H9 (cell line): ENCODE measurements at regions not wholly inside any gene's neighbourhood (a gene's known extent, or its start where the extent isn't known, plus 50 kb on each side); places are given as distances from the start of the nearest gene placed in this dataset.

Experiments
- DNase-seq: peaks from one replicate; pipeline ENCODE4 v3.0.0-alpha.2; 2017
- H2AFZ ChIP-seq: one replicate; pipeline ENCODE4 v1.6.1; 2013; ENCODE audit warnings: mild to moderate bottlenecking, low read length, control low read depth, moderate library complexity
- H2AK5ac ChIP-seq: 2 replicates; pipeline ENCODE4 v1.6.1; 2013; ENCODE audit warnings: low read length, control low read depth, mixed read lengths; ENCODE audit not compliant: insufficient read length
- H2BK120ac ChIP-seq: one replicate; pipeline ENCODE4 v1.6.1; 2013; ENCODE audit warnings: low read depth, mild to moderate bottlenecking, low read length, control low read depth, inconsistent platforms; ENCODE audit not compliant: poor library complexity, severe bottlenecking
- H2BK12ac ChIP-seq: 2 replicates; pipeline ENCODE4 v1.6.1; 2013; ENCODE audit warnings: low read length, control low read depth, mixed read lengths, low read depth; ENCODE audit not compliant: insufficient read length
- H2BK15ac ChIP-seq: 2 replicates; pipeline ENCODE4 v1.6.1; 2013; ENCODE audit warnings: low read depth, low read length, control low read depth
- H2BK20ac ChIP-seq: one replicate; pipeline ENCODE4 v1.6.1; 2013; ENCODE audit warnings: low read depth, mild to moderate bottlenecking, low read length, control low read depth, inconsistent platforms; ENCODE audit not compliant: poor library complexity, severe bottlenecking
- H2BK5ac ChIP-seq: 2 replicates; pipeline ENCODE4 v1.6.1; 2013; ENCODE audit warnings: low read length, control low read depth, mixed read lengths; ENCODE audit not compliant: insufficient read length
- H3K14ac ChIP-seq: 2 replicates; pipeline ENCODE4 v1.6.1; 2013; ENCODE audit warnings: low read length, control low read depth; ENCODE audit not compliant: insufficient read depth
- H3K18ac ChIP-seq: 2 replicates; pipeline ENCODE4 v1.6.1; 2013; ENCODE audit warnings: low read depth, mild to moderate bottlenecking, mixed read lengths, low read length, control low read depth; ENCODE audit not compliant: insufficient read length
- H3K23ac ChIP-seq: 2 replicates; pipeline ENCODE4 v1.6.1; 2013; ENCODE audit warnings: low read length, control low read depth, mixed read lengths, low read depth; ENCODE audit not compliant: insufficient read length
- H3K23me2 ChIP-seq: 2 replicates; pipeline ENCODE4 v1.6.1; 2013; ENCODE audit warnings: low read depth, mild to moderate bottlenecking, mixed read lengths, low read length, control low read depth; ENCODE audit not compliant: insufficient read length, poor library complexity, severe bottlenecking
- H3K27ac ChIP-seq: 2 replicates; pipeline ENCODE4 v1.5.1; 2013; ENCODE audit warnings: low read length, control low read depth, mixed read lengths, low read depth; ENCODE audit not compliant: insufficient read length
- H3K27me3 ChIP-seq: 2 replicates; pipeline ENCODE4 v1.6.1; 2013; ENCODE audit warnings: low read length, control low read depth, inconsistent platforms; ENCODE audit not compliant: insufficient read depth
- H3K4ac ChIP-seq: 2 replicates; pipeline ENCODE4 v1.6.1; 2013; ENCODE audit warnings: low read depth, mild to moderate bottlenecking, control low read depth, inconsistent platforms, low read length, moderate library complexity
- H3K4me1 ChIP-seq: 2 replicates; pipeline ENCODE4 v1.6.1; 2013; ENCODE audit warnings: low read length, control low read depth, inconsistent platforms; ENCODE audit not compliant: insufficient read depth
- H3K4me2 ChIP-seq: 2 replicates; pipeline ENCODE4 v1.6.1; 2013; ENCODE audit warnings: low read length, control low read depth, mixed read lengths; ENCODE audit not compliant: insufficient read length, insufficient read depth
- H3K56ac ChIP-seq: 2 replicates; pipeline ENCODE4 v1.6.1; 2013; ENCODE audit warnings: low read depth, mild to moderate bottlenecking, mixed read lengths, low read length, control low read depth; ENCODE audit not compliant: insufficient read length
- H3K79me1 ChIP-seq: 2 replicates; pipeline ENCODE4 v1.6.1; 2013; ENCODE audit warnings: low read depth, mild to moderate bottlenecking, moderate library complexity, low read length, control low read depth, inconsistent platforms; ENCODE audit not compliant: insufficient read depth, poor library complexity, severe bottlenecking
- H3K79me2 ChIP-seq: 2 replicates; pipeline ENCODE4 v1.6.1; 2013; ENCODE audit warnings: low read length, control low read depth, inconsistent platforms; ENCODE audit not compliant: insufficient read depth
- H3K9ac ChIP-seq: 2 replicates; pipeline ENCODE4 v1.6.1; 2013; ENCODE audit warnings: low read length, control low read depth, mixed read lengths; ENCODE audit not compliant: insufficient read length; ENCODE audit errors: extremely low read depth
- H3K9me3 ChIP-seq: one replicate; pipeline ENCODE4 v1.6.1; 2013; ENCODE audit warnings: low read depth, low read length, inconsistent platforms; ENCODE audit not compliant: control insufficient read depth
- H3T11ph ChIP-seq: one replicate; pipeline ENCODE4 v1.6.1; 2013; ENCODE audit warnings: mild to moderate bottlenecking, low read length, control low read depth, inconsistent platforms
- H4K20me1 ChIP-seq: one replicate; pipeline ENCODE4 v1.6.1; 2013; ENCODE audit not compliant: control insufficient read depth, insufficient read length, insufficient read depth
- H4K5ac ChIP-seq: 2 replicates; pipeline ENCODE4 v1.6.1; 2013; ENCODE audit warnings: low read depth, mild to moderate bottlenecking, mixed read lengths, low read length, control low read depth; ENCODE audit not compliant: insufficient read length
- H4K8ac ChIP-seq: replicated peaks from 2 replicates; pipeline ENCODE4 v1.6.1; 2013; ENCODE audit warnings: low read length, control low read depth, mixed read lengths, low read depth; ENCODE audit not compliant: insufficient read length
- H4K91ac ChIP-seq: 2 replicates; pipeline ENCODE4 v1.6.1; 2013; ENCODE audit warnings: low read depth, mild to moderate bottlenecking, moderate library complexity, mixed read lengths, low read length, control low read depth; ENCODE audit not compliant: insufficient read length
- H3K27ac Mint-ChIP-seq, 3 experiments: 2 replicates in 2 of 3; 3 replicates in 1 of 3; pipeline ENCODE4 v1.8.0; 2020 to 2021; ENCODE audit warnings: mixed read lengths in 3 of 3, mild to moderate bottlenecking in 1 of 3, moderate library complexity in 1 of 3
- H3K27me3 Mint-ChIP-seq: 2 replicates; pipeline ENCODE4 v1.8.0; 2021; ENCODE audit warnings: low read depth, mild to moderate bottlenecking, moderate library complexity, mixed read lengths
- H3K36me3 Mint-ChIP-seq, 3 experiments: 2 replicates in 2 of 3; 3 replicates in 1 of 3; pipeline ENCODE4 v1.8.0; 2020 to 2021; ENCODE audit warnings: low read depth in 3 of 3, mixed read lengths in 3 of 3; ENCODE audit not compliant: insufficient read depth in 1 of 3
- H3K4me1 Mint-ChIP-seq, 2 experiments: 2 replicates each; pipeline ENCODE4 v1.8.0; 2020; ENCODE audit warnings: mixed read lengths in 2 of 2
- H3K4me3 Mint-ChIP-seq, 2 experiments: 2 replicates in 1 of 2; 3 replicates in 1 of 2; pipeline ENCODE4 v1.8.0; 2020 to 2021; ENCODE audit warnings: mild to moderate bottlenecking in 2 of 2, mixed read lengths in 2 of 2, moderate library complexity in 1 of 2
- H3K9me3 Mint-ChIP-seq, 2 experiments: 2 replicates in 1 of 2; 3 replicates in 1 of 2; pipeline ENCODE4 v1.8.0; 2020; ENCODE audit warnings: mild to moderate bottlenecking in 2 of 2, mixed read lengths in 2 of 2, moderate library complexity in 1 of 2
- CTCF ChIP-seq: fragments of 200-600 bp; sonication (generic); conservative IDR thresholded peaks from 3 replicates; pipeline ENCODE4 v1.8.0; 2021; ENCODE audit warnings: antibody characterized with exemption, mild to moderate bottlenecking

- H2BK20ac ChIP-seq: no peak overlapping the region
- 0 out of 7 replicates have a peak overlapping the region, but pooled peaks of 1 of the 3 experiments have one; percentile 8 for H3K27ac Mint-ChIP-seq
Measured at GRCh38 chr11:23674866-23675265, 814.6 kb upstream of the CCDC179 start.

More at GRCh38 chr11:23674866-23675265, 814.6 kb upstream of the CCDC179 start:
- no peak overlapping the region for H2AFZ ChIP-seq
- H4K8ac ChIP-seq: no peak overlapping the region
- H3K18ac ChIP-seq: no peak overlapping the region
- no peaks in the 10 kb centered on the region for H3K23me2 ChIP-seq
- H3K4me1 Mint-ChIP-seq: no peaks in the 10 kb centered on the region
- no peak overlapping the region for H2BK120ac ChIP-seq
- no peak overlapping the region for H4K5ac ChIP-seq
- H2BK15ac ChIP-seq: no peak overlapping the region
- no peak overlapping the region for H2AK5ac ChIP-seq
- H4K20me1 ChIP-seq: no peaks in the 10 kb centered on the region
- H3K4me1 ChIP-seq: no peaks in the 10 kb centered on the region
- TF ChIP-seq CTCF: no peak
- H2BK5ac ChIP-seq: no peak overlapping the region
- no peaks in the 10 kb centered on the region for H3K36me3 Mint-ChIP-seq
- no peaks in the 10 kb centered on the region for H3K79me2 ChIP-seq
- H3K9me3 ChIP-seq: no peaks in the 10 kb centered on the region
- no peak overlapping the region for H3T11ph ChIP-seq
- H4K91ac ChIP-seq: no peak overlapping the region
- H3K4ac ChIP-seq: no peak overlapping the region
- H3K4me2 ChIP-seq: no peak overlapping the region
- no peak overlapping the region for H3K14ac ChIP-seq
- no peaks in the 10 kb centered on the region for H3K79me1 ChIP-seq
- no peaks in the 10 kb centered on the region for H3K27me3 Mint-ChIP-seq
- H3K4me3 Mint-ChIP-seq: no peak overlapping the region
- H3K27me3 ChIP-seq: no peaks in the 10 kb centered on the region
- no peak overlapping the region for H2BK12ac ChIP-seq
- H3K56ac ChIP-seq: no peak overlapping the region
- no peak for DNase-seq
- H3K9ac ChIP-seq: no peak overlapping the region
- H3K27ac ChIP-seq: no peak overlapping the region
- H3K23ac ChIP-seq: no peak overlapping the region
- no peaks in the 10 kb centered on the region for H3K9me3 Mint-ChIP-seq
